ENCODE measurements at regions not wholly inside any gene's neighbourhood (a gene's known extent, or its start where the extent isn't known, plus 50 kb on each side); places are given as distances from the start of the nearest gene placed in this dataset.

DNA sequence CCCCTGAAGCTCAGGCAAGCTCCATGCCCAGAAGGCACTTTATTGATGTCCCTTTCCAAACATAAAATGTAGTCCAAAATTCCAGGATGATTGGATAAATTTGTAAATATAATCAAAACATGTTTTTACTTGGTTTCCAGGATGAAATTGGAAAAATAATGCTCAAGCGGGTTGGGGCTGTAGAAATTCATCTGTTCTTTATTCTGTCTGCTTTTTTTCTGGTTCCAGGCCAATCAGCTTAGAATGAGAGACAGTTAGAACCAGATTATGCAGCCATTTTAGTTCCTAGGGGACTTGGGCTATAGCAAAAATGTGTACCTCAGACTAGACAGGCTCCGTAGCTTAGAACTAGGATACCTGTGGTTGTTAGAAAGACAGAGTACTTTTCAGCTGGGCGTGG, 450.8 kb downstream of the MCTP2 start:
- DNase-seq (ENCODE audit: low spot score) = no peak

DNA sequence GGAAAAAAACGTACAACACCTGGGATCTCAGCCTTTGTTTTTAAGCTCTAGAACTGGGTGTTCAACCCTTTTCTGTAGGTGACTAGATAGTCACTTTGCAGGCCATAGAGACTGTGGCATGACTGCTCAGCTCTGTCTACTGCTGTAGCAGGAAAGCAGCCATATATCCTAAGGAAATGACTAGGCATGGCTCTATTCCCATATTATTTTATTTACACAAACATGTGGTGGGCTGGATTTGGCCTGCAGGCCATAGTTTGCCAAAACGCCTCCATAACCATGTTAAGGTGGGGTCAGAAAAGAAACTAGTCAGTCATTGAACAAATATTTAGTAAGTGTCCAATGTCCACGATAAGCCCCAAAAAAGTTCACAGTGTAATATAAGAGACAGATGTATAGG, 452.5 kb downstream of the MCTP2 start:
- no peak for DNase-seq (ENCODE audit: low spot score)

DNA sequence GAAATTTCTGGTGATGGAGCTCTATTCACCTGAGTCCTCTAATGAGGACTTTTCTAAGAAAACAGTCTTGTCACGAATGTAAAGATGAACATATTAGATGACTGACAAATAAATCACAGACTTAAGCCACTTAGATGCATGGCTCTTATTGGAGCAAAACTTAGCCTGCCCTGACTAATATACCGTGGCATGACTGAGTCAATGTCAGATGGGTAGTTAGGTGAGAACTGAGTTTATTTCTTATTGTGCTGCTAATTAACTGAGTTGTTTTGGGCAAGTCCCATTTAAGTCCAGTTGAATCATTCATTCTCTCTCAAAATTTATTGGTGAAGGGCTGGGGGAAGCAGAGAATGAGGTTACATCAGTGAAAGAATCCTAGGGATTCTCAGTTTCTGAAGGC, 459.8 kb downstream of the MCTP2 start:
- DNase-seq (ENCODE audit: low spot score) = no peak

DNA sequence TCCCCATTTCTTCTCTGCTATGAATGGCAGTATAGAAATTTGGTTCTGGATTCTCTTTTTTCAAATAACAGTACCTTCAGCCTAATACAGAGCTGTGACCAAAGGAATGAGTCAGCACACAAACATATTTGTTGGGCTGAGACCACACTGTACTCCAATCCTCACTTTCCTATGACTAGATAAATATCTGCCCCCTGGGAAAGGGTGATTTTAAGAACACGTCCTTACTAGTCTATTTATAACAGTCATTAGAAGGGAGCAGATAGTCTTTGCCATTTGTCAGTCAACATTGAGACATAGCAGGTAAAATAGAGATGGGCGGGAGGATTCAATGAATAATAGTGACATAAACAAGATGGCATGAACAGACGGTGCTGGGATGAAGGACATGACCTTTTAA, 461.3 kb downstream of the MCTP2 start:
- DNase-seq (ENCODE audit: low spot score) = no peak

DNA sequence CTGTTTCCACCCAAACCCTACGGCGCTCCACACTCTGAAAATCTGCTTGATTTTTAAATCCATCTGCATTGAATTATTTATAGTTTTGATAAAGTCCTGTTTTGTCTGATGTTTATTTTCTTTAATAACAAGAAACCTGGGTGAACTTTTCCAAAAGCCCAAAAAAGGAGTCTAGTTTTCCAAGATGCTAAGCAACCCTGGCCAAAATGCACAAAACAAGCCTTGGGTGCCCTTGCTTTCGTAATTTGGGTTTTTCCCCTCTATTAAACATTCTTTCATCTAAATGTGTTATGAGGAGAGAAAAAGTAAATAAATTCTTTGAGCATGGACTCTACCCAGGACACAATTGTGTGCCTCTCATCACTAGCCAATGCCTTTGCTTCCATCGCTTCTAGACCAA, 468.9 kb downstream of the MCTP2 start:
- no peak for DNase-seq (ENCODE audit: low spot score)

DNA sequence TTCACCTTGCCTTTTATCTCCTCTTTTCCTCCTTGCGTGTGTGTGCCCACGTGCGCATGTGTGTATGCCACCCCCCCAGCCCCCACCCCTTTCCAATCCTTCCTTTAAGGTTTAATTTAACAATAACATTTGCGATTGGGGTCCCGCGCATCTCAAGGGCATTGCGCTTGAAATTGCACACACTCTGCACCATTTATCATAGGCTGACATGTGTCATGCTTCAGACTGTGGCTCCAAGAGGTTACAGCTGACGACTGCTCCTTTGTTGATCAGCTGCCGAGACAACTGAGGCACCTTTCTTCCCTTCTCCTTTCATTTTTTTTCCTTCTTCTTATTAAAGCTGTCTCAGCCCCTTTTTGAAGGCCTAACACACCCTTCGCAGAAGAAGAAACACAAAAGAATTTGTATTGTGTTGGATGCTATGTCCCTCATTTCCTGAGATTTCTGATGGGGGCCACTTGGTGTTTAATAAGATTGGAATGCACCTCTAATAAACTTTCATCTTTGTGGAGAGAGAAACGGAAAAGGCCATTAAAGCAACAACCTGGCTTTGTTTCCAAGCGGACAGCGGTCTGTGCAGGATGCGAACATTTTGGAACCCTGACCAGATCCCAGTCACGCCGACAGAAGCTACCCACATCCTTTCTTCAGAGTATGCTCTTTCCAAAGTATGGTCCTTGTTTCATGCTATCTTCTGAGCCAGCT, 470.1 kb downstream of the MCTP2 start:
- DNase-seq (ENCODE audit: low spot score) = no peak

DNA sequence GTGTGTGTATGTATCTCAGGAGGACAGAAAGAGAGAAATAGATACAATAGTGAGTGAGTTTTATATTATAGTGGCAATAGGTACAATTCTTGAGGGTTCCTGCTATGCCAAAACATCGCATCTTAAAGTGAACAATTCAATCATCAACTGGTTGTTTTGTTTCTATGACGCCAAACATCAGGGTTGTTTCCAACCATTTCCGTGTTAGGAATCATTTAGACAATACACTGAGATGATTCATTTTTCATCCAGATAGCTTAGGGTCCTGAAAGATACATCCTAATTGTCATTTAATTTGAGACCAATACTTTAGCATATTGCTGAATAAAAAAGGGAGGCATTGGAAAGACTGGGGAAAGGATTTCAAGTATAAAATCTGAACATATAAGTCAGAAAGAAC, 472.2 kb downstream of the MCTP2 start:
- DNase-seq (ENCODE audit: low spot score) = no peak

DNA sequence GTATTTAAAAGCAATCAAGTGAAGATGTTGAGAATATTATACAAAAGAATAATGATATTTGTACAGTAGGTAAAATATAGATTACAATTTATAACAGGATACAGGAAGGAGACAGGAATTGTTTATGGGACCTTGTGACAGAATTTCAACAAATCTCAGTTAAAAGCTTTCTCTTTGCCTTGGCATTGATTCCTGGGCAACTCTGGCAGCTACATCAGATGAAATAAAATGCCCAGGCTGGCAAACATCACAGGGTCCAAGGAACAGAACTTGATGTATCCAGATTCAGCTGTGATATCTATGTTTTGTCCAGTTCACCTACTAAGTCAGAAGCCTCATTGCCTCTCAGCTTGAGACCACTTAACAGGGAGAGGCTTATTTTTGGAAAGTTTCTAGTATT, 473.1 kb downstream of the MCTP2 start:
- DNase-seq (ENCODE audit: low spot score) = no peak

DNA sequence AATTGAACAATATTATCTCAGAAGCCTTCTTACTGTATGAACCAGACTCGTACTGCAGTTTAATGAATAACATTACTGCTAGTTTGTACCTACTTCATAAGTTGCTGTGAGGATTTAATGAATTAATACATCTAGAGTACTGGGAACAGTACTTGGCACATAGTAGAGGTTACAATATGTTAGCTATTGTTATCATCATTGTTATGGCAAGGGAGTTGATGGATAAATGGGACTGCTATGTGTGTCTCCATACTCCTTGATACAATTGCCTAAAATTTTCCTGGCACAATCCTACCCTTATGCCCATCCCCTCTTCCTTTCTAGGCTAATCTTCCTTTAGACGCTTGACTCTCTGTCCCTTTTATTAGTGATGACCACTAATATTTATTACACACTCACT, 473.6 kb downstream of the MCTP2 start:
- DNase-seq (ENCODE audit: low spot score) = no peak

DNA sequence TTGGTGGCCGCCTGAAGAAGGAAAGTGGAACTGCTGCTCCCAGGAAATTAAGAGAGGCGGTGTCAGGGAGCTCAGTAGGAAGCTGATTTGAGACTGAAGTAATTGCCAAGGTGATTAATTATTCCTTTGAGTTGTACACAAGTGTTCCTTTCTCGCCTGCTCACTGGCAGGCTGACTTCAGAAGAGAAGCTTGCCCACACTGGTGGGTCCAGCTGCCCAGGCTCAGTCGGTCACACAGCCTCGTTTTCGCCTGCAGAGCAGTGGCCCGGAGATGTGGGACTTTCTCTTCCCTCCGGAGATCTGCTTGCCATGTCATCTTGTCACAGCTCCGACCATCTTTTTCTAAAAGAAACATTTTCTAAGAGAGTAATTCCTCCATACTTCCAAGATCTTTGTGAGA, 478.0 kb downstream of the MCTP2 start:
- DNase-seq (ENCODE audit: low spot score) = no peak

DNA sequence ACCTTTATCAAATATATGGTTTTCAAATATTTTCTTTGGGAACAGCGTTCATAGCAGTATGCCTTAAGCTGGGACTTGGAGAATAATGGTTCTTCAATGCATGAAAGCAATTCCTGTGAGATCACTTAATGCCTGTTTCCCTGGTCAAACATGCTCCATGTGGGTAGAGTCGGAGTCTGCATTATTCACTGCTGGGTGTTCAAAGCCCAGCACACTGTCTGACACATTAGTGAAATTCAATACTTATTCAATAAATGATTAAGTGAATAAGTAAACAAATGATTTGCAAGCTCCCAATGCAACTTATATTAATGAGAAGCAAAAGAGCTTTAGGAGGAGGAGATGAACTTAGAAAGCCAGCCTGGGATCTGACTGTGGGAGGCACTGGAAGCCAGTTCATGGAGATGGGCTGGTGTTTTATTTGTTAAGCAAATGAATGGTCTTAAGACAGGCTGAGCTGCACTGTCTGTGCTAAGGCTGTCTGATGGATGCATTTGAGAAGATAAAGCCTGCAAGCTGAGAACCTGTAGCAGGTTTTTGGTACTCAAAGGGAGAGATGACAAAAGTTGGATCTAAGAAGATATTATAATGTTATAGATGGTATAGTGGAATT, 490.8 kb downstream of the MCTP2 start:
- DNase-seq (ENCODE audit: low spot score) = no peak

DNA sequence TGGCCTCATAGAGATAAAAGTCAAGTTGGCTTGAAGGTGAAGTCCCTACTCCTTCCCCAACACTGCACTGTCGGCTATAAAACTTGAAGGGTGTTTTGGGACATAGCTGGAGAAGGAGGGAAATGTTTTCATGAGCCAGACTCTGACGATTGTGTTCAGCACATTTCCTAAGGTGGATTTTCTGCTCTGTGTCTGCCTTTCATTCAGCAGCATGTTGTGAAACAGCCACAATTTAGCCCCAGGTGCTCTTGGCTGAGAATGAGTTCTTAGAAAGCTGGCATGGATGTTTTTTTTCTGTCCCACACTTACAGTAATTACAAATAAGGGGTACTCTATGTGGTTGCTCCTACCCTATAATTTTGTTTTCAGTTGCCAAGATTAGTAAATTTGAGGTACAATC, 492.4 kb downstream of the MCTP2 start:
- no peak for DNase-seq (ENCODE audit: low spot score)

DNA sequence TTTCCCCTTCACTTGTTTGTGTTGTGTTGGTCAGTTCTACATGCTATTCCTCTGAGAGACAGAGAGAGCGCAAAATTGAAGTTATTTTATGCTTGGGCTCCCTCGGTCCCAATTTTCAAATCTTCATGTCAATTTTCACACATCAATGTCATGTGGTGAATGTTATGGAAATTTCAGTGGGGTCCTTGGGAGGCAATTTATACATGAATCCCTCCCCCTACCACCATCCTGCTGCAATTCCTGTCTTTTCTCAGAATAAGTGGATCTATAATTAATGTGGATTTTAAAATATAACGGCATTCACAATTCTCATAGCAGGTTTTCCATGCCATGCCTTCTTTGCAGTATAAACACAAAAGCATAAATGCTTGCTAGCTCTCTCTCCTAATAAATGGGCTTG, 499.9 kb downstream of the MCTP2 start:
- no peak for DNase-seq (ENCODE audit: low spot score)

DNA sequence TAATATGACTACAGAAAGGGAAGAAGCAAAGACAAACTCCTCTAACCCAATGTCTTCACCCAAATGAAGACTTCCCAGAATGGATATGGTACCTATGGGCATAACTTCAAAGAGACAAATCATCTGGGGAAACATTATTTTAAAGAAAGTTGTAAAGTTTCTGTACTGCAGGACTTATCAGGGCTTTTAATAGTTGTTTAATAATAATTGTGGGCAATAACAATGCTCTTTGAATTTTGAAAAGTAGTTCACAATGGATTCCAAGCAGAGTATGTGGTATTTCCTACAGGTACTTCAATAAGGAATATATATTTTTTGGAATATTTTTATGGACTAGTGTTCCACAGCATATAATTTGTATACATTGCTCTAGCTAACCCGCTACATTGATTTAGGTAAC, 503.1 kb downstream of the MCTP2 start:
- no peak for DNase-seq (ENCODE audit: low spot score)

DNA sequence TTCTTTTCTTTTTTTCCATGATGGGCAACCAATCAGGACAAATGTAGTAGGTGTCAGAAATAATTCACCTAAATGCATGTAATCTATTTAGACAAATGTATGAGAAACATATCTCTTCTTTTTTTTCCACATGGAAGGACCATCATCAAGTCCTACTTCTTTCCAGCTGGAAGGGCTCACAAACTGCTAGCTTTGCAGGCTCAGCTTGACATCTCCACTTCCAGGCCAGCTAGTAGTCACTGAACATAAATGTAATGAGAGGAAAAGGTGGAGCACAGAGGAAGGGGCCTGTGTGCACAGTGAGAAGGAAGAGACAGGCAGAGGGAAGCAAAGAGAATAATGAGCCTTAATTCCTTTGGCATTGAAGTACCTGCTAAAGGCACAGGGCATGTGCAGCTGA, 504.9 kb downstream of the MCTP2 start:
- DNase-seq (ENCODE audit: low spot score) = no peak

DNA sequence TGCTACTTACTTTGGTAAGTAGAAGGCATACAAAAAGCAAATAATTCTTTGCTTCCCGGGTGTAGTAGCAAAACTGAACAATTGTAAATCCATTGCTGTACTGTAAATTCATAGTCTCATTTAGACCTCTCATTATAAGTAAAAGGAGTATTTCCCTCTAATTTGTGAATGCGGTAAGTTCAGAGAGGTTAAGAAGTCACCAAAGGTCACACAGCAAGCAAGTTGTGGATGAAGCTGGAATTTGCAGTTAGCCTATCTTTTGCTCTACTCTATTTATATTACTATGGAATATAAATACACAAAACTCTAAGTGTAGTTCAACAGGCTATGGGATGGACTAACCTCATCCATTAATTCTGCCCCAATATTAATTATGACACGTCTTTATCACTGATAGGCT, 508.3 kb downstream of the MCTP2 start:
- DNase-seq (ENCODE audit: low spot score) = no peak

DNA sequence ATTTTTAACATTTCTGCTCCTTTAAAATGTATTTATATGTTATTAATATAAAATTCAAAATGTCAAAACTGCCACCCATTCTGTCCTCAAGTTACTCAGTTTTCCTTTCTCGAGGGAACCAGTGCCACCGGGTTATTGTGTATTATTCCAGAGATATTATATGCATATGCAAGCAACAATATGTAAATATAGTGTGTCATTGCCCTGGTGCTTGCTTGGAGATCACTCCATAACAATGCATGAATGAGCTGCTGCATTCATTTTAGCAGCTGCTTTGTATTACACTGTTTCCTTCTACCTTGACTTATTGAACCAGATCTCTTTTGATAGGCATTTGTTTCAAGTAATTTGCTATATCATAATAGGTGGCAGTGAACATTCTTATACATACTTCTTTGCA, 509.1 kb downstream of the MCTP2 start:
- DNase-seq (ENCODE audit: low spot score) = no peak

DNA sequence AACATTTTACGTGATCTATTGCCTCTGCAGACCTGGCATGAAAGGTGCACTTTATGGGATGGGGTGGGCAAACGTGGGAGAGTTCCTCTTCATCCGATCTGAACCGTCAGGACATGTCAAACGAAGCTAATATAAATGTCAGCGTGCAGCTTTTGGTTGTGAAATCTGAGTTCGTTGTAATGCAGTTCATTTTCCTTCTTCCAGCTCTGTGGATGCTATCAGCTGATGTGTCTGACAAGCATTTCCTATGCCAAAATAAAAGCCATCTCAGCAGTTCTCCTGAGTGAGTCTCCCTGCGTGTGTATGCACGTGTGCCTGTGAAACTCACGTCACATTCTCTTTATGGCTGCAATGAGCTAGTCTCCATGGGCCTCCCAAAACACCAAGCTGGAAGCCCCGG, 512.3 kb downstream of the MCTP2 start:
- no peak for DNase-seq (ENCODE audit: low spot score)

DNA sequence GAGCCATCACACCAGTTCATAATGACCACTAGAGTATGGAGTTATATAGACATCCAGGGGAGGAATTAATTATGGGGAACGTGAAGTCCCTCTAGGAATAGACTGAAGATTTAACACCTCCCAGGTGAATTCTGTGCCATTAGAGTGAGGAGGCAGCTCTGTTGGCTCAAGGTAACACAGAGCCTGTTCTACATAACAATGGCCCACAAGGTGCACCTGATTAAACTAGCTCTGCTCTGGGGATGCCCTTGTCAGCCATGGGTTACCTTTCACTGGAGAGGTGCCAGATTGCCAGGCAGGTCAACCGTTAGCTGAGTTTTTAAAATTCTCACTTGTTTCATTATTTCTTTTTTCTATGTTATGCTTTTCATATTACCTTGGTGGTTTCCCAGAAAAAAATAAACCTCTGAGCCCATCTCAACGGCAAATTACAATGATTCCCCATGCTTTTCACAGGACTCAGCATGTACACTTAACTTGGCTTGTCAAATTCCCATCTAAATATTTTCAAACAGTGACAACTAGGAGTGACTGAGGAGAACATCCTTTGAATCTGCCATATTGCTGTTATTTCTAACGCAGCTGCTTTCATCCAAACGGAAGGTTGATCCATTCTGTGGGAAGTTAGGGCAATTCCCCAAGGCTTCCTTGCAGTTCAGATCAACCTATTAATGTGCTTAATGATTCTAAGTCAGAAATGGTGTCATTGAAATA, 512.9 kb downstream of the MCTP2 start:
- no peak for DNase-seq (ENCODE audit: low spot score)

DNA sequence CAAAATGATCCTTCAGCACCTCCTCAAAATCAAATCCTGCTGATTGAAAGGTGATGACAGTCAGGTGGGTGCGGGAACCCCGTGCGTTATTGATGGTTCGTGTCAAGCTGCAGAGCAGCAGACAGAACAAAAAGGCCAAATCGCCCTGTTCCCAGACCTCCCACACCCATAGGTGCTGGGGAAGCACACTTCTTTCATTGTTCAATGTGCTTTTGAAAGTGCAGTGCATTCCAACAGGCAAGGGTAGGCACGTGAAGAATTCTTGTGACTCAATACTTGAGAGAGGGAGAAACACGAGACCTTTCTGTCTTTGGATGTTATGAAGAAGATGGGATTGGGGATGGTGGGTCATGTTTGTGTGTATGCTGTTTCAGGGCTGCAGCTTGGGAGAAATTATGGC, 514.0 kb downstream of the MCTP2 start:
- no peak for DNase-seq (ENCODE audit: low spot score)

DNA sequence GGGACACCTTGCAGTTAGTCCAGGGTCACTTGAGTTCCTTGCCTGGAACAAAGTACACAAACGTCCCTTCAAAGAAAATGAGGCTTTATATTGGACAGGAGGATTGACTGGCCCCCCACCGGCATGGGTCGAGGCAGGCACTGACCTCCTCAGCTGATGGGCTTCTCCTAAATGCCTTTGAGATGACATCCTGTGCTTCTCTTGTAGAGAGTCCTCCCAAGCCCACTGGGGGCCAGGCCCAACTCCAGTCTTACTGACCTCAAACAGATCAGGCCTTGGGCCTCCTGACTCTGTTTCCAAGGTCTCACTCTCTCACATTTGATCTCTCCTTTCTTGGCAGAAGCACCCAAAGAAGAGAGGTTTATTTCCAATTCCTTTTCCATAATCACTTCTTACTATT, 516.1 kb downstream of the MCTP2 start:
- no peak for DNase-seq (ENCODE audit: low spot score)

DNA sequence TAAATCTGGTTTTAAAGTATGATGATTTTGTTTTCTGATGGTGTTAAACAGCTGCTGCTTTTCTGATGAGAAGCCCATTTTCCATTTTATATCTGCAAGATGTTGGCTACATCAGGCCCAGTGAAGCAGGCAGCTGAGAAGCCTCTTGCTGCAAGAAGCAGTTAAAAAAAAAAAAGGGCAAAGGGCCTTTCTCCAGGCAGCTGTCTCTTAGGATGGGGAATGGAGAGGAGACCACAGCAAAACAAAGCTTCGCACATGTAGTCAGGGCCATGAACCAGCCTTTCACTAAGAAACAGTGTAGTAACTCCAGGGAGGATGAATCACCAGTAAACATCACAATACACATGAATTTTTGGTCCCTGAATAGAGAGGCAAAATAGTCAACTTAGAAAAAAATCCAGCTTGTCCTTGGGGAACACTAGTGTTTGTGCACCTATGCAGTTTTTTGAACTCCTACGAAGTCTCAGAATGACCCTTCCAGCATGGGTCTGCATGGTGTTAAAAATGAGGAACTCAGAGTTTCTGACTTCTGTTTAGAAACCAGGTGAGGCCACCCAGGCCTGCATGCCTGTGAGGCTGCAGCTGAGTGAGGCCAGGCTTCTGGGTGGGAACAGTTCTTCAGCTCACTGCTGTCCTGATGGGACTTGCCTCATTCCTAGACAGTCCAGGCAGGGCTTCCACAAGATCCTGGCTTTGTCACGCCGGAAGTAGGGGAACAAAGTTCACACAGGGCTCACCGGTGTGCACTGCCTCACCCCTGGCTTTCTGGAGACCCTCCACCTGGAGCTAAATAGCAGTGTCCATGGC, 518.7 kb downstream of the MCTP2 start:
- no peak for DNase-seq (ENCODE audit: low spot score)

DNA sequence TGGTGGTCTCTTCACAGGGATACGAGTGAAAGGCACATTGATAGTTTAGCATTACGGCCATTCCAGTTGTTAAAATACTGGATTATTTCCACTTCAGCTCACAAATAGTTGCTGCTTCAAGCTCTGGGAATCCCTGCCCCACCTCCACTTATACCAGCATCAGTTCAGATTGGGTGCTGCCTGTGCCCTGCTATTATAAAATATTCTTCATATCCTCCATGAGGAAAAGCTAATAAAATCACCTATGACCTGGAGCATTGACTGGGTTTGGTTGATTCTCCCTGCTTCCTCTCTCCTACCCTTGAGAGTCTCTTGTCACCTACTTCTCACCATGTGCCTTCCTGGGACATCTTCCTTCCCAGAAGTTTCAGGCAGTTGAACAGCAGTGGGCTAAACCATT, 529.0 kb downstream of the MCTP2 start:
- DNase-seq (ENCODE audit: low spot score) = no peak
